GM12878 (cell line): ENCODE measurements at regions not wholly inside any gene's neighbourhood (a gene's known extent, or its start where the extent isn't known, plus 50 kb on each side); places are given as distances from the start of the nearest gene placed in this dataset.
A peak's percentile ranks its signal among the peaks of the same experiment; 100 is the strongest.

ENCODE experiments used
- ATAC-seq: fragments of 200-7000 bp; cut with Tn5 transposase; 3 replicates; pipeline ENCODE4 v1.9.1; 2020; ENCODE audit warnings: mild to moderate bottlenecking, moderate library complexity
- BruUV-seq: library from RNA; stranded (reverse); fragments of 400-500 nt; replicated peaks from 2 replicates; lab custom pipeline; 2021; lab: Mats Ljungman, UMichigan
- CTCF ChIA-PET: fragments of 300-600 bp; sonication (Branson Sonifier 250); formaldehyde crosslinking; extraction: SDS; loops from one replicate; lab custom pipeline; 2021; ENCODE audit warnings: inconsistent platforms; lab: Yijun Ruan, JAX
- POLR2A ChIA-PET: fragments of 350-600 bp; formaldehyde crosslinking; extraction: SDS; loops from one replicate; lab custom pipeline; 2021; ENCODE audit warnings: inconsistent platforms; lab: Charles Lee
- RAD21 ChIA-PET: fragments of 300-600 bp; sonication (Branson Sonifier 250); formaldehyde crosslinking; loops from one replicate; lab custom pipeline; 2023; ENCODE audit warnings: antibody characterized with exemption; ENCODE audit not compliant: unreplicated experiment; lab: Charles Lee
- SMC1A ChIA-PET: fragments of 300-600 bp; sonication (Branson Sonifier 250); formaldehyde crosslinking; loops from one replicate; lab custom pipeline; 2023; ENCODE audit not compliant: unreplicated experiment, uncharacterized antibody; lab: Charles Lee
- DNase-seq: peaks from one replicate; pipeline ENCODE4 v3.0.0-alpha.2; 2011; ENCODE audit warnings: low read depth, low spot score
- FAIRE-seq: peaks from 3 replicates; lab custom pipeline; 2011; peaks lifted over from hg19 to GRCh38; lab: Jason Lieb, UNC
- H2AFZ ChIP-seq: 2 replicates; pipeline ENCODE4 v1.6.0; 2011; ENCODE audit warnings: low read depth, low read length, control low read depth; ENCODE audit not compliant: control insufficient read depth
- H3K27ac ChIP-seq: 2 replicates; pipeline ENCODE4 v1.5.1; 2011; ENCODE audit warnings: control low read depth; ENCODE audit not compliant: control insufficient read depth, insufficient read depth
- H3K27me3 ChIP-seq, 2 experiments: replicated peaks in 1 of 2; 2 replicates each; pipeline versions ENCODE4 v1.6.0 to v1.6.1; 2011; ENCODE audit warnings: low read length in 1 of 2; ENCODE audit not compliant: control insufficient read depth in 2 of 2, insufficient read depth in 2 of 2
- H3K36me3 ChIP-seq, 2 experiments: 2 replicates each; pipeline ENCODE4 v1.5.1; 2011; ENCODE audit warnings: low read length in 1 of 2; ENCODE audit not compliant: control insufficient read depth in 2 of 2, insufficient read depth in 2 of 2
- H3K4me1 ChIP-seq: 2 replicates; pipeline ENCODE4 v1.6.1; 2011; ENCODE audit warnings: mild to moderate bottlenecking, low read length, moderate library complexity, mixed read lengths; ENCODE audit not compliant: control insufficient read depth, insufficient read depth
- H3K4me2 ChIP-seq: 2 replicates; pipeline ENCODE4 v1.6.0; 2011; ENCODE audit warnings: control low read depth; ENCODE audit not compliant: control insufficient read depth, insufficient read depth
- H3K4me3 ChIP-seq: fragments of 200-600 bp; sonication (generic); 2 replicates; pipeline ENCODE4 v1.5.1; 2016
- H3K79me2 ChIP-seq: 2 replicates; pipeline ENCODE4 v1.6.0; 2011; ENCODE audit warnings: low read length; ENCODE audit not compliant: control insufficient read depth, insufficient read depth
- H3K9ac ChIP-seq: 2 replicates; pipeline ENCODE4 v1.8.0; 2011; ENCODE audit warnings: low read length, control low read depth, mixed read lengths; ENCODE audit not compliant: control insufficient read depth, insufficient read depth
- H3K9me3 ChIP-seq: replicated peaks from 3 replicates; pipeline ENCODE4 v1.5.1; 2011; ENCODE audit warnings: mild to moderate bottlenecking, low read length; ENCODE audit not compliant: control insufficient read depth, insufficient read depth
- H4K20me1 ChIP-seq: 2 replicates; pipeline ENCODE4 v1.6.0; 2011; ENCODE audit not compliant: control insufficient read depth, insufficient read depth
- ATF7 ChIP-seq: fragments of 450-650 bp; IDR thresholded peaks from 2 replicates; pipeline ENCODE4 v1.6.1; 2016; ENCODE audit warnings: low read depth, mild to moderate bottlenecking
- BCL11A ChIP-seq: IDR thresholded peaks from 2 replicates; pipeline ENCODE4 v1.6.1; 2011; ENCODE audit warnings: low read depth, low read length
- BCLAF1 ChIP-seq: fragments of 450-650 bp; IDR thresholded peaks from 2 replicates; pipeline ENCODE4 v1.6.1; 2017; ENCODE audit warnings: antibody characterized with exemption, mild to moderate bottlenecking, moderate library complexity
- CHD2 ChIP-seq: IDR thresholded peaks from 2 replicates; pipeline ENCODE4 v1.6.1; 2011; ENCODE audit warnings: low read depth, low read length, improper control_type of control experiment, borderline replicate concordance
- CREB1 ChIP-seq: IDR thresholded peaks from 2 replicates; pipeline ENCODE4 v1.6.1; 2012; ENCODE audit warnings: low read depth, mild to moderate bottlenecking, inconsistent platforms
- CTCF ChIP-seq, 3 experiments: IDR thresholded peaks in 2 of 3; conservative IDR thresholded peaks in 1 of 3; 2 replicates each; pipeline ENCODE4 v1.5.1; 2011; ENCODE audit warnings: low read depth in 3 of 3, low read length in 3 of 3, mild to moderate bottlenecking in 3 of 3, control low read depth in 2 of 3, moderate library complexity in 2 of 3, inconsistent platforms in 1 of 3, mixed read lengths in 1 of 3; ENCODE audit not compliant: control insufficient read depth in 2 of 3, insufficient read depth in 1 of 3; ENCODE audit errors: extremely low read depth in 1 of 3
- DPF2 ChIP-seq: fragments of 450-650 bp; IDR thresholded peaks from 2 replicates; pipeline ENCODE4 v1.6.1; 2017; ENCODE audit warnings: mild to moderate bottlenecking
- HDGF ChIP-seq: fragments of 450-650 bp; IDR thresholded peaks from 2 replicates; pipeline ENCODE4 v1.6.1; 2016; ENCODE audit warnings: antibody characterized with exemption
- IKZF1 ChIP-seq: fragments of 450-650 bp; conservative IDR thresholded peaks from 2 replicates; pipeline ENCODE4 v1.6.1; 2017; ENCODE audit warnings: antibody characterized with exemption, mild to moderate bottlenecking
- IKZF2 ChIP-seq, 2 experiments: fragments of 450-650 bp; IDR thresholded peaks; 2 replicates each; pipeline ENCODE4 v1.6.1; 2017; ENCODE audit warnings: mild to moderate bottlenecking in 2 of 2, moderate library complexity in 2 of 2
- RB1 ChIP-seq: fragments of 450-650 bp; formaldehyde crosslinking; IDR thresholded peaks from 2 replicates; pipeline ENCODE4 v1.6.1; 2017; ENCODE audit warnings: mild to moderate bottlenecking, borderline replicate concordance
- SPI1 ChIP-seq: IDR thresholded peaks from 2 replicates; pipeline ENCODE4 v1.6.1; 2011; ENCODE audit warnings: low read depth, mild to moderate bottlenecking, low read length, moderate library complexity, borderline replicate concordance; ENCODE audit not compliant: insufficient read depth
- STAT3 ChIP-seq: IDR thresholded peaks from 2 replicates; pipeline ENCODE4 v1.6.1; 2011; ENCODE audit warnings: low read depth, low read length, improper control_type of control experiment
- YY1 ChIP-seq: IDR thresholded peaks from 2 replicates; pipeline ENCODE4 v1.6.1; 2011; ENCODE audit warnings: low read depth, mild to moderate bottlenecking, low read length
- ZBTB40 ChIP-seq: fragments of 450-650 bp; IDR thresholded peaks from 2 replicates; pipeline ENCODE4 v1.6.1; 2016; ENCODE audit warnings: mild to moderate bottlenecking, moderate library complexity, borderline replicate concordance
- WGBS: methylation state at CpG from one replicate; pipeline ENCODE4 v1.1.6; 2016; ENCODE audit warnings: low lambda C conversion rate; ENCODE audit not compliant: insufficient replicate concordance, insufficient coverage; ENCODE audit errors: missing lambda C conversion rate; 5-methylcytosine and 5-hydroxymethylcytosine counted together
- in situ Hi-C: fragments of 300-500 bp; cut with MboI; formaldehyde crosslinking; loops from 9 replicates; pipeline ENCODE4 v1.14.3; 2018; ENCODE audit warnings: mixed read lengths
- intact Hi-C: fragments of 100-400 bp; cut with micrococcal nuclease; formaldehyde crosslinking; loops from one replicate; pipeline ENCODE4 v1.14.2; 2022; ENCODE audit not compliant: unreplicated experiment

GRCh38 chr3:171936191-171936841, 93.2 kb downstream of the TMEM212 start:
- H2AFZ ChIP-seq = no peak overlapping the region
- ATAC-seq = peak; percentile 65
- CTCF ChIA-PET = interaction anchor here (1.4 kb wide), 1 partner anchor 405 kb away, joined by 5 read pairs; no protein-coding TSS in a partner anchor
- no peak for TF ChIP-seq ATF7
- peak; percentile 18; the same call in 1 of the 2 replicates for TF ChIP-seq SPI1
- 0 out of 2 replicates have a peak, but pooled peaks have one; percentile 18 for TF ChIP-seq DPF2
- no peak for TF ChIP-seq RB1
- no peak for TF ChIP-seq STAT3
- TF ChIP-seq IKZF2 (IDR thresholded peaks at IDR 0.05) = peak in 1 of 2 experiments; percentile 51; a peak in 2 of 4 replicates
- TF ChIP-seq CTCF (IDR thresholded peaks at IDR 0.05 in 2 of 3, conservative IDR thresholded peaks at IDR 0.05 in 1 of 3; ENCODE audit: control insufficient read depth in 2 of 3, extremely low read depth in 1 of 3, insufficient read depth in 1 of 3, low read depth in 3 of 3, low read length in 3 of 3) = no peak
- no peak for TF ChIP-seq CHD2
- no peak for TF ChIP-seq BCLAF1
- no peak for TF ChIP-seq BCL11A
- TF ChIP-seq ZBTB40 = no peak
- no peak for TF ChIP-seq CREB1
- no peak for TF ChIP-seq YY1
- TF ChIP-seq HDGF = no peak
- peak; percentile 33; the same call in 1 of the 2 replicates for TF ChIP-seq IKZF1

More at GRCh38 chr3:171936191-171936841, 93.2 kb downstream of the TMEM212 start:
- in situ Hi-C loops (no loop called here), intact Hi-C loops (no loop called here)
- FAIRE-seq (no peak), DNase-seq (peak; percentile 20)
- POLR2A ChIA-PET = no interaction called here
- Histone ChIP-seq H3K27me3 (no peaks in the 10 kb centered on the region; a peak in 1 of 4 replicates), H3K27ac (no peak overlapping the region), H3K36me3 (no peaks in the 10 kb centered on the region), H3K9ac (no peak overlapping the region), H3K9me3 (no peaks in the 10 kb centered on the region; the same call in 2 of the 3 replicates), H3K4me1 (no peaks in the 10 kb centered on the region), H4K20me1 (no peaks in the 10 kb centered on the region), H3K4me3 (no peak overlapping the region), H3K79me2 (no peaks in the 10 kb centered on the region), H3K4me2 (no peak overlapping the region)
- no TSS peak for BruUV-seq
- 68% methylated on average over 6 of the region's 6 CpGs for WGBS
- SMC1A ChIA-PET = interaction anchor here (1.0 kb wide), 3 partner anchors 15 to 195 kb away, joined by 3 to 4 read pairs (median 3); no protein-coding TSS in a partner anchor
- RAD21 ChIA-PET = interaction anchor here (0.5 to 2.5 kb wide), 2 partner anchors 12 to 103 kb away, joined by 4 to 5 read pairs; partner anchors contain the start of gene FNDC3B
